B cell (primary cell): ENCODE measurements at regions not wholly inside any gene's neighbourhood (a gene's known extent, or its start where the extent isn't known, plus 50 kb on each side); places are given as distances from the start of the nearest gene placed in this dataset.

ENCODE experiments used
- ATAC-seq: fragments of 200-7000 bp; cut with Tn5 transposase; one replicate; pipeline ENCODE4 v1.10.0; 2021; ENCODE audit warnings: low read depth, mild to moderate bottlenecking, moderate number of reproducible peaks, moderate library complexity
- CTCF ChIA-PET: fragments of 350-600 bp; sonication (Branson Sonifier 250); formaldehyde crosslinking; loops from one replicate; lab custom pipeline; 2021; ENCODE audit warnings: antibody characterized with exemption, inconsistent platforms; lab: Charles Lee
- POLR2A ChIA-PET: fragments of 350-600 bp; sonication (Branson Sonifier 250); formaldehyde crosslinking; loops from one replicate; lab custom pipeline; 2021; ENCODE audit warnings: antibody characterized with exemption; lab: Charles Lee
- DNase-seq: peaks from one replicate; pipeline ENCODE4 v3.0.0; 2013
- H2AFZ ChIP-seq: 2 replicates; pipeline ENCODE4 v1.6.1; 2012; ENCODE audit warnings: mild to moderate bottlenecking, low read depth, low read length; ENCODE audit not compliant: insufficient read depth, poor library complexity, severe bottlenecking
- H3K27ac ChIP-seq, 2 donors: 1 replicate in 1 of 2; 2 replicates in 1 of 2; pipeline ENCODE4 v1.5.1; 2012 to 2013; ENCODE audit warnings: low read length in 2 of 2, mild to moderate bottlenecking in 2 of 2, moderate library complexity in 1 of 2
- H3K27me3 ChIP-seq, 4 experiments: fragments of 200-600 bp in 1 of 4; sonication (generic) in 1 of 4; replicated peaks in 1 of 4; 1 replicate in 2 of 4; 2 replicates in 2 of 4; pipeline versions ENCODE4 v1.6.1 to v1.7.0; 2013 to 2016; ENCODE audit warnings: low read length in 3 of 4, mild to moderate bottlenecking in 2 of 4, mixed read lengths in 1 of 4, moderate library complexity in 1 of 4; ENCODE audit not compliant: insufficient read depth in 4 of 4, control insufficient read depth in 3 of 4; ENCODE audit errors: control extremely low read depth in 1 of 4
- H3K36me3 ChIP-seq, 2 experiments: replicated peaks in 1 of 2; 1 replicate in 1 of 2; 2 replicates in 1 of 2; pipeline versions ENCODE4 v1.6.1 to v1.7.1; 2013; ENCODE audit warnings: low read length in 1 of 2; ENCODE audit not compliant: insufficient read depth in 2 of 2, control insufficient read depth in 1 of 2; ENCODE audit errors: control extremely low read depth in 1 of 2, extremely low read depth in 1 of 2
- H3K4me1 ChIP-seq, 2 donors: fragments of 200-600 bp in 1 of 2; sonication (generic) in 1 of 2; 1 replicate in 1 of 2; 2 replicates in 1 of 2; pipeline versions ENCODE4 v1.5.1 to v1.6.1; 2013 to 2017; ENCODE audit warnings: low read length in 2 of 2; ENCODE audit not compliant: control insufficient read depth in 2 of 2, insufficient read depth in 2 of 2
- H3K4me2 ChIP-seq: replicated peaks from 2 replicates; pipeline ENCODE3; 2012; ENCODE audit warnings: mild to moderate bottlenecking, low read depth, low read length; ENCODE audit not compliant: poor library complexity, severe bottlenecking
- H3K4me3 ChIP-seq, 5 experiments: fragments of 200-600 bp in 1 of 5; sonication (generic) in 1 of 5; 1 replicate in 3 of 5; 2 replicates in 2 of 5; pipeline versions ENCODE4 v1.5.1 to v1.7.0; 2011 to 2016; ENCODE audit warnings: low read length in 4 of 5, mild to moderate bottlenecking in 4 of 5, low read depth in 2 of 5, control low read depth in 1 of 5, moderate library complexity in 1 of 5; ENCODE audit not compliant: insufficient read depth in 1 of 5; ENCODE audit errors: control extremely low read depth in 1 of 5, extremely low read depth in 1 of 5
- H3K79me2 ChIP-seq: fragments of 200-600 bp; sonication (generic); one replicate; pipeline ENCODE4 v1.6.0; 2016; ENCODE audit warnings: low read length; ENCODE audit not compliant: control insufficient read depth, insufficient read depth
- H3K9ac ChIP-seq: fragments of 200-600 bp; sonication (generic); 2 replicates; pipeline ENCODE4 v1.6.1; 2017; ENCODE audit warnings: mild to moderate bottlenecking, low read length, moderate library complexity
- H3K9me3 ChIP-seq, 3 donors: one replicate each; pipeline versions ENCODE4 v1.6.1 to v1.7.1; 2013; ENCODE audit warnings: low read length in 2 of 3; ENCODE audit not compliant: control insufficient read depth in 2 of 3, insufficient read depth in 1 of 3; ENCODE audit errors: control extremely low read depth in 1 of 3
- H4K20me1 ChIP-seq: 2 replicates; pipeline ENCODE4 v1.6.0; 2012; ENCODE audit warnings: mild to moderate bottlenecking, low read length; ENCODE audit not compliant: insufficient read depth, control insufficient read depth, poor library complexity, severe bottlenecking
- H3K27ac Mint-ChIP-seq: one replicate; pipeline ENCODE4 v1.8.0; 2021; ENCODE audit warnings: mixed read lengths
- H3K27me3 Mint-ChIP-seq: one replicate; pipeline ENCODE4 v1.8.0; 2021; ENCODE audit warnings: mixed read lengths
- H3K4me1 Mint-ChIP-seq: one replicate; pipeline ENCODE4 v1.8.0; 2021; ENCODE audit warnings: mixed read lengths
- H3K4me3 Mint-ChIP-seq: one replicate; pipeline ENCODE4 v1.8.0; 2021; ENCODE audit warnings: mixed read lengths
- H3K9me3 Mint-ChIP-seq: one replicate; pipeline ENCODE4 v1.8.0; 2022; ENCODE audit warnings: mixed read lengths; ENCODE audit not compliant: insufficient read depth
- EZH2 ChIP-seq: IDR thresholded peaks from 2 replicates; pipeline ENCODE4 v1.6.1; 2012; ENCODE audit warnings: borderline replicate concordance, low read depth, mild to moderate bottlenecking, moderate library complexity, low read length; ENCODE audit not compliant: insufficient read depth, poor library complexity, severe bottlenecking
- WGBS: methylation state at CpG from one replicate; pipeline ENCODE4 v1.1.5; 2013; ENCODE audit warnings: missing lambda C conversion rate; ENCODE audit not compliant: insufficient coverage; 5-methylcytosine and 5-hydroxymethylcytosine counted together
- intact Hi-C: fragments of 100-400 bp; cut with micrococcal nuclease; formaldehyde crosslinking; loops from one replicate; pipeline ENCODE4 v1.10.0; 2022
- TF ChIP-seq, protein P1 (sequence below): fragments of 200-600 bp; IDR thresholded peaks from one replicate; pipeline ENCODE4 v1.8.0; 2022; ENCODE audit warnings: antibody characterized with exemption, mild to moderate bottlenecking

GRCh38 chr10:20712774-20713173 lies 184.3 kb downstream of the NEBL start:
- H3K4me1 ChIP-seq = no peaks in the 10 kb centered on the region
- TF ChIP-seq, protein P1, sequence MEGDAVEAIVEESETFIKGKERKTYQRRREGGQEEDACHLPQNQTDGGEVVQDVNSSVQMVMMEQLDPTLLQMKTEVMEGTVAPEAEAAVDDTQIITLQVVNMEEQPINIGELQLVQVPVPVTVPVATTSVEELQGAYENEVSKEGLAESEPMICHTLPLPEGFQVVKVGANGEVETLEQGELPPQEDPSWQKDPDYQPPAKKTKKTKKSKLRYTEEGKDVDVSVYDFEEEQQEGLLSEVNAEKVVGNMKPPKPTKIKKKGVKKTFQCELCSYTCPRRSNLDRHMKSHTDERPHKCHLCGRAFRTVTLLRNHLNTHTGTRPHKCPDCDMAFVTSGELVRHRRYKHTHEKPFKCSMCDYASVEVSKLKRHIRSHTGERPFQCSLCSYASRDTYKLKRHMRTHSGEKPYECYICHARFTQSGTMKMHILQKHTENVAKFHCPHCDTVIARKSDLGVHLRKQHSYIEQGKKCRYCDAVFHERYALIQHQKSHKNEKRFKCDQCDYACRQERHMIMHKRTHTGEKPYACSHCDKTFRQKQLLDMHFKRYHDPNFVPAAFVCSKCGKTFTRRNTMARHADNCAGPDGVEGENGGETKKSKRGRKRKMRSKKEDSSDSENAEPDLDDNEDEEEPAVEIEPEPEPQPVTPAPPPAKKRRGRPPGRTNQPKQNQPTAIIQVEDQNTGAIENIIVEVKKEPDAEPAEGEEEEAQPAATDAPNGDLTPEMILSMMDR = no peak
- no peak for TF ChIP-seq EZH2
- Mint-ChIP-seq H3K4me3 (no peak overlapping the region), H3K27ac (no peak overlapping the region), H3K4me1 (no peaks in the 10 kb centered on the region), H3K27me3 (no peaks in the 10 kb centered on the region), H3K9me3 (peaks cover 2% of the 10 kb centered on the region)
- no peaks in the 10 kb centered on the region for H3K27me3 ChIP-seq
- H3K4me2 ChIP-seq = no peak overlapping the region
- intact Hi-C loops = no loop called here
- no CpG with 5 or more reads among the region's 1 CpG for WGBS
- CTCF ChIA-PET = no interaction called here
- H3K79me2 ChIP-seq = no peaks in the 10 kb centered on the region
- H3K36me3 ChIP-seq = no peaks in the 10 kb centered on the region
- no peaks in the 10 kb centered on the region for H4K20me1 ChIP-seq
- H3K9ac ChIP-seq = no peak overlapping the region
- peaks cover 0 to 3% (median 0%) of the 10 kb centered on the region in 3 donors for H3K9me3 ChIP-seq
- ATAC-seq (no peak), DNase-seq (no peak)
- no peak overlapping the region for H3K27ac ChIP-seq
- POLR2A ChIA-PET = no interaction called here
- no peak overlapping the region for H3K4me3 ChIP-seq
- H2AFZ ChIP-seq = no peak overlapping the region

DNA sequence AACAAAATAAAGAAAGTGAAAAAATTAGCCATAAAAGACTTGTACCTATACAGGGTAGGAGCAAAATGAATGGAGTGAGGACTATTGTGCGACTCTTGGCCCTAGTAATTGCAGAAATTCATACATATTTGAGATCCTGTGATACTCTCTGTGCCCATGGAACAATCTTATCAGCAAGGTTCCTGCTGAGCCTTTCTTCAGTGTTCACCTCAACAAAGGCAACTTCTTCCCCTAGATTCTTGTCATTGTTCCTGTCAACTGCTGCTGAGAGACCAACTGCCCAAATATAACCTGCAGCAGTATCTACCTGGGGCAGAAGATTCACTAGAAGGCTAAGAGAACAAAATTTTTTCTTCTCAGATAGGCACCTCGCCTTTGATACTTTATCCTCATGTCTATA lies 187.4 kb downstream of the NEBL start:
- H3K27ac Mint-ChIP-seq = no peak overlapping the region
- ChIA-PET POLR2A (no interaction called here), CTCF (no interaction called here)
- H3K9me3 Mint-ChIP-seq = peaks cover 2% of the 10 kb centered on the region
- Histone ChIP-seq H3K36me3 (no peaks in the 10 kb centered on the region), H3K4me1 (no peaks in the 10 kb centered on the region), H3K9me3 (peaks cover 0 to 3% (median 0%) of the 10 kb centered on the region in 3 donors), H3K79me2 (no peaks in the 10 kb centered on the region), H4K20me1 (no peaks in the 10 kb centered on the region), H2AFZ (no peak overlapping the region), H3K9ac (no peak overlapping the region), H3K27ac (no peak overlapping the region), H3K27me3 (no peaks in the 10 kb centered on the region), H3K4me2 (no peak overlapping the region), H3K4me3 (no peak overlapping the region)
- no peaks in the 10 kb centered on the region for H3K4me1 Mint-ChIP-seq
- no CpG with 5 or more reads among the region's 2 CpGs for WGBS
- TF ChIP-seq EZH2 = no peak
- TF ChIP-seq, protein P1 = no peak
- intact Hi-C loops = no loop called here
- DNase-seq = no peak
- H3K4me3 Mint-ChIP-seq = no peak overlapping the region
- no peak for ATAC-seq
- H3K27me3 Mint-ChIP-seq = no peaks in the 10 kb centered on the region
